HepG2 (cell line): ENCODE measurements at regions not wholly inside any gene's neighbourhood (a gene's known extent, or its start where the extent isn't known, plus 50 kb on each side); places are given as distances from the start of the nearest gene placed in this dataset.

Experiments used
- ATAC-seq: fragments of 200-7000 bp; cut with Tn5 transposase; 3 replicates; pipeline ENCODE4 v1.9.1; 2020; ENCODE audit warnings: mild to moderate bottlenecking, moderate library complexity
- BruUV-seq: library from RNA; stranded (reverse); fragments of 400-500 nt; replicated peaks from 2 replicates; lab custom pipeline; 2021; lab: Mats Ljungman, UMichigan
- CTCF ChIA-PET: fragments of 300-600 bp; formaldehyde crosslinking; extraction: SDS; loops from one replicate; lab custom pipeline; 2021; ENCODE audit warnings: low total read pairs, inconsistent platforms, low intra/inter-chr PET ratio; lab: Yijun Ruan, JAX
- POLR2A ChIA-PET: fragments of 350-600 bp; sonication (Branson Sonifier 250); formaldehyde crosslinking; loops from one replicate; lab custom pipeline; 2020; ENCODE audit warnings: antibody characterized with exemption, inconsistent platforms; lab: Yijun Ruan, JAX
- DNase-seq: peaks from one replicate; pipeline ENCODE4 v3.0.0-alpha.2; 2015; ENCODE audit warnings: low spot score
- FAIRE-seq: peaks from 3 replicates; lab custom pipeline; 2011; peaks lifted over from hg19 to GRCh38; lab: Jason Lieb, UNC
- H2AFZ ChIP-seq: one replicate; pipeline ENCODE4 v1.6.1; 2011; ENCODE audit warnings: low read length, inconsistent platforms
- H3K27ac ChIP-seq: fragments of 300-600 bp; 3 replicates; pipeline ENCODE4 v1.8.0; 2011; ENCODE audit warnings: mixed run types, mild to moderate bottlenecking, mixed read lengths, low read length, inconsistent platforms; ENCODE audit not compliant: insufficient read depth; ENCODE audit errors: extremely low read length
- H3K27me3 ChIP-seq, 2 experiments: fragments of 200-600 bp in 1 of 2; 2 replicates in 1 of 2; 3 replicates in 1 of 2; pipeline versions ENCODE4 v1.6.0 to v1.8.0; 2011; ENCODE audit warnings: low read length in 2 of 2, mild to moderate bottlenecking in 2 of 2, moderate library complexity in 2 of 2, inconsistent platforms in 1 of 2; ENCODE audit not compliant: insufficient read depth in 2 of 2, control insufficient read depth in 1 of 2
- H3K36me3 ChIP-seq, 2 experiments: fragments of 200-600 bp in 1 of 2; replicated peaks in 1 of 2; 2 replicates in 1 of 2; 3 replicates in 1 of 2; pipeline versions ENCODE4 v1.5.1 to v1.8.0; 2011; ENCODE audit warnings: low read length in 2 of 2, inconsistent platforms in 1 of 2; ENCODE audit not compliant: insufficient read depth in 2 of 2, control insufficient read depth in 1 of 2
- H3K4me1 ChIP-seq: 2 replicates; pipeline ENCODE4 v1.5.1; 2012; ENCODE audit warnings: low read length, inconsistent platforms; ENCODE audit not compliant: insufficient read depth
- H3K4me2 ChIP-seq: 2 replicates; pipeline ENCODE4 v1.6.0; 2011; ENCODE audit warnings: low read depth, low read length, inconsistent platforms
- H3K4me3 ChIP-seq, 3 experiments: fragments of 200-600 bp in 1 of 3; sonication (generic), shearing (Covaris generic) in 1 of 3; replicated peaks in 1 of 3; 2 replicates each; pipeline ENCODE4 v1.5.1; 2011 to 2016; ENCODE audit warnings: low read length in 3 of 3, inconsistent platforms in 2 of 3, low read depth in 2 of 3, mild to moderate bottlenecking in 2 of 3, control low read depth in 1 of 3, mixed read lengths in 1 of 3; ENCODE audit not compliant: insufficient read depth in 1 of 3
- H3K79me2 ChIP-seq: one replicate; pipeline ENCODE4 v1.6.1; 2011; ENCODE audit warnings: low read length, inconsistent platforms; ENCODE audit not compliant: insufficient read depth
- H3K9ac ChIP-seq: 2 replicates; pipeline ENCODE4 v1.6.0; 2011; ENCODE audit warnings: mild to moderate bottlenecking, low read depth, low read length, inconsistent platforms; ENCODE audit not compliant: insufficient read depth
- H3K9me3 ChIP-seq: 2 replicates; pipeline ENCODE4 v1.5.1; 2012; ENCODE audit warnings: mild to moderate bottlenecking, low read length
- H4K20me1 ChIP-seq: 2 replicates; pipeline ENCODE4 v1.6.0; 2011; ENCODE audit warnings: inconsistent platforms, mild to moderate bottlenecking, low read length, moderate library complexity; ENCODE audit not compliant: insufficient read depth
- ADNP ChIP-seq: sonication (generic); formaldehyde crosslinking; IDR thresholded peaks from 2 replicates; pipeline ENCODE4 v1.4.0; 2020; ENCODE audit warnings: missing genetic modification reagents
- CBX1 ChIP-seq: IDR thresholded peaks from one replicate; pipeline ENCODE4 v1.6.1; 2016; ENCODE audit warnings: antibody characterized with exemption, low read depth
- HNRNPK ChIP-seq: fragments of 200-400 bp; formaldehyde crosslinking; IDR thresholded peaks from 2 replicates; pipeline ENCODE4 v1.6.1; 2018; ENCODE audit warnings: low read length, low read depth, moderate library complexity, mild to moderate bottlenecking; ENCODE audit not compliant: poor library complexity, severe bottlenecking
- KLF15 ChIP-seq: sonication (generic); formaldehyde crosslinking; IDR thresholded peaks from 2 replicates; pipeline ENCODE4 v1.8.1; 2023; ENCODE audit warnings: borderline replicate concordance, mild to moderate bottlenecking, inconsistent platforms, missing genetic modification reagents, mixed read lengths
- NRL ChIP-seq: sonication (generic); formaldehyde crosslinking; IDR thresholded peaks from 2 replicates; pipeline ENCODE4 v1.5.0; 2020; ENCODE audit warnings: missing genetic modification reagents, mild to moderate bottlenecking, moderate library complexity, borderline replicate concordance
- PAXIP1 ChIP-seq: sonication (generic); formaldehyde crosslinking; conservative IDR thresholded peaks from 2 replicates; pipeline ENCODE4 v1.4.0; 2020; ENCODE audit warnings: mild to moderate bottlenecking, missing genetic modification reagents, moderate library complexity
- ZNF225 ChIP-seq: sonication (generic); formaldehyde crosslinking; IDR thresholded peaks from 2 replicates; pipeline ENCODE4 v1.4.0; 2020; ENCODE audit warnings: mild to moderate bottlenecking, missing genetic modification reagents
- ZNF570 ChIP-seq: sonication (generic); formaldehyde crosslinking; IDR thresholded peaks from 2 replicates; pipeline ENCODE4 v1.4.0; 2020; ENCODE audit warnings: mild to moderate bottlenecking, missing genetic modification reagents, borderline replicate concordance
- ZNF652 ChIP-seq: IDR thresholded peaks from 2 replicates; pipeline ENCODE4 v1.6.1; 2016; ENCODE audit warnings: low read depth, borderline replicate concordance
- ZUFSP ChIP-seq: sonication (generic); formaldehyde crosslinking; IDR thresholded peaks from 2 replicates; pipeline ENCODE4 v1.9.0; 2021; ENCODE audit warnings: missing genetic modification reagents, mild to moderate bottlenecking, borderline replicate concordance
- WGBS: methylation state at CpG from one replicate; pipeline ENCODE4 v1.1.6; 2017; ENCODE audit warnings: low lambda C conversion rate; 5-methylcytosine and 5-hydroxymethylcytosine counted together
- in situ Hi-C: cut with HindIII; loops from 2 replicates; pipeline ENCODE4 v1.10.0; 2017; ENCODE audit warnings: low pct_unique_long_range_greater_than_20kb; ENCODE audit not compliant: extremely low pct_ligation_motif_present
- intact Hi-C: fragments of 100-400 bp; cut with micrococcal nuclease; formaldehyde crosslinking; loops from one replicate; pipeline ENCODE4 v1.10.0; 2022; ENCODE audit not compliant: unreplicated experiment
- TF ChIP-seq, protein P1 (sequence below): sonication (generic); formaldehyde crosslinking; IDR thresholded peaks from 2 replicates; pipeline ENCODE4 v1.5.0; 2020; ENCODE audit warnings: missing genetic modification reagents
- TF ChIP-seq, protein P2 (sequence below): sonication (generic); formaldehyde crosslinking; IDR thresholded peaks from 2 replicates; pipeline ENCODE4 v1.8.1; 2023; ENCODE audit warnings: mild to moderate bottlenecking, missing genetic modification reagents, borderline replicate concordance
- TF ChIP-seq, protein P3 (sequence below): sonication (generic); formaldehyde crosslinking; IDR thresholded peaks from 2 replicates; pipeline ENCODE4 v1.5.0; 2020; ENCODE audit warnings: mild to moderate bottlenecking, missing genetic modification reagents, borderline replicate concordance

DNA sequence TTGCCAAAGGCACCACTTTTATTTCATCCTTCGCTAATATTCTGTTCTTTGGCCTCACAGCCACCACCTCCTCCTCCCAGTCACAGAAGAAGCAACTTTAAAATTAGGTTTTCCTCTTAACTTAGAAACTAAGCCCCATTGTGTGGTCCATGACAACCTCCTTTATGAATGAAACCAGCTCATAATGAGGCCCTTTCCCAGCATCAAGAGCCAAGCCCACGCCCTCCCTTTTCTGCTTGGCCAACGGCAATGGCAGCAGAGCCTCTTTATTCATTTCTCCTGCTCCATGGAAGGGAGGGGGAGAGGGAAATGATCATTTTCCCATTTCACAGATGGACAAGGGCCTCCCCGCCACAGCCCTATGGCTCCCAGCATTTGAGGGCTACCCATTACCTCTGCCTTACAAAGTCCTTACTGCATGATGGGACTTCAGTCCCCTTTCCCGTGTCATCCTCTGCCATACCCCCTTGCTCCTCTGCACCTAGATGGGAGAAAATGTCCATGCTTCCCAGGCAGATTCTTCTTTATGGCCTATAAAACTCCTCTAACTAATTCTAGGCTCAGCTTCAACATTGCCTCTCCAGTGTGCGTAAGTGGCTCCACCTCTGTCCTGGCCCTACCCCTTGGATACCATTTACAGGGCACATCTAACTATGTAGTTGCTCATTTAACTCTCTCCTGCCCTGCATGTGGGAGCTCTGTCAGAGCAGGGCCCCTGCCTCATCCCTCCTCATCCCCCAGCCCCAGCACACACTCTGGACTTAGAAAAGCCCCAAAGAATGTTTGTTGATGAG lies 475.5 kb downstream of the RPS24 start:
- Histone ChIP-seq H2AFZ (no peak overlapping the region), H3K4me1 (peaks cover 15% of the 10 kb centered on the region), H3K4me2 (no peak overlapping the region), H4K20me1 (no peaks in the 10 kb centered on the region), H3K79me2 (no peaks in the 10 kb centered on the region), H3K4me3 (no peak overlapping the region), H3K27ac (no peak overlapping the region), H3K27me3 (no peaks in the 10 kb centered on the region), H3K36me3 (no peaks in the 10 kb centered on the region), H3K9ac (no peak overlapping the region), H3K9me3 (no peaks in the 10 kb centered on the region)
- CTCF ChIA-PET, result no interaction called here
- ATAC-seq, result no peak
- in situ Hi-C loops, result no loop called here
- 82% methylated on average over 6 of the region's 6 CpGs for WGBS
- FAIRE-seq, result no peak
- BruUV-seq, result no TSS peak
- intact Hi-C loops, result no loop called here
- POLR2A ChIA-PET, result no interaction called here
- DNase-seq, result no peak
- no peak for TF ChIP-seq HNRNPK
- TF ChIP-seq ZUFSP, result no peak
- no peak for TF ChIP-seq NRL (CRISPR knock-in tag)
- TF ChIP-seq ZNF570 (CRISPR knock-in tag), result no peak
- TF ChIP-seq, protein P1, sequence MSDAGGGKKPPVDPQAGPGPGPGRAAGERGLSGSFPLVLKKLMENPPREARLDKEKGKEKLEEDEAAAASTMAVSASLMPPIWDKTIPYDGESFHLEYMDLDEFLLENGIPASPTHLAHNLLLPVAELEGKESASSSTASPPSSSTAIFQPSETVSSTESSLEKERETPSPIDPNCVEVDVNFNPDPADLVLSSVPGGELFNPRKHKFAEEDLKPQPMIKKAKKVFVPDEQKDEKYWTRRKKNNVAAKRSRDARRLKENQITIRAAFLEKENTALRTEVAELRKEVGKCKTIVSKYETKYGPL (CRISPR knock-in tag), result no peak
- no peak for TF ChIP-seq CBX1
- TF ChIP-seq ZNF652, result no peak
- no peak for TF ChIP-seq PAXIP1 (CRISPR knock-in tag)
- TF ChIP-seq ZNF225 (CRISPR knock-in tag), result no peak
- no peak for TF ChIP-seq ADNP (CRISPR knock-in tag)
- TF ChIP-seq, protein P2, sequence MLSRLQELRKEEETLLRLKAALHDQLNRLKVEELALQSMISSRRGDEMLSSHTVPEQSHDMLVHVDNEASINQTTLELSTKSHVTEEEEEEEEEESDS (CRISPR knock-in tag), result no peak
- no peak for TF ChIP-seq KLF15 (CRISPR knock-in tag)
- TF ChIP-seq, protein P3, sequence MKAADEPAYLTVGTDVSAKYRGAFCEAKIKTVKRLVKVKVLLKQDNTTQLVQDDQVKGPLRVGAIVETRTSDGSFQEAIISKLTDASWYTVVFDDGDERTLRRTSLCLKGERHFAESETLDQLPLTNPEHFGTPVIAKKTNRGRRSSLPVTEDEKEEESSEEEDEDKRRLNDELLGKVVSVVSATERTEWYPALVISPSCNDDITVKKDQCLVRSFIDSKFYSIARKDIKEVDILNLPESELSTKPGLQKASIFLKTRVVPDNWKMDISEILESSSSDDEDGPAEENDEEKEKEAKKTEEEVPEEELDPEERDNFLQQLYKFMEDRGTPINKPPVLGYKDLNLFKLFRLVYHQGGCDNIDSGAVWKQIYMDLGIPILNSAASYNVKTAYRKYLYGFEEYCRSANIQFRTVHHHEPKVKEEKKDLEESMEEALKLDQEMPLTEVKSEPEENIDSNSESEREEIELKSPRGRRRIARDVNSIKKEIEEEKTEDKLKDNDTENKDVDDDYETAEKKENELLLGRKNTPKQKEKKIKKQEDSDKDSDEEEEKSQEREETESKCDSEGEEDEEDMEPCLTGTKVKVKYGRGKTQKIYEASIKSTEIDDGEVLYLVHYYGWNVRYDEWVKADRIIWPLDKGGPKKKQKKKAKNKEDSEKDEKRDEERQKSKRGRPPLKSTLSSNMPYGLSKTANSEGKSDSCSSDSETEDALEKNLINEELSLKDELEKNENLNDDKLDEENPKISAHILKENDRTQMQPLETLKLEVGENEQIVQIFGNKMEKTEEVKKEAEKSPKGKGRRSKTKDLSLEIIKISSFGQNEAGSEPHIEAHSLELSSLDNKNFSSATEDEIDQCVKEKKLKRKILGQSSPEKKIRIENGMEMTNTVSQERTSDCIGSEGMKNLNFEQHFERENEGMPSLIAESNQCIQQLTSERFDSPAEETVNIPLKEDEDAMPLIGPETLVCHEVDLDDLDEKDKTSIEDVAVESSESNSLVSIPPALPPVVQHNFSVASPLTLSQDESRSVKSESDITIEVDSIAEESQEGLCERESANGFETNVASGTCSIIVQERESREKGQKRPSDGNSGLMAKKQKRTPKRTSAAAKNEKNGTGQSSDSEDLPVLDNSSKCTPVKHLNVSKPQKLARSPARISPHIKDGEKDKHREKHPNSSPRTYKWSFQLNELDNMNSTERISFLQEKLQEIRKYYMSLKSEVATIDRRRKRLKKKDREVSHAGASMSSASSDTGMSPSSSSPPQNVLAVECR (CRISPR knock-in tag), result no peak
- TF ChIP-seq, all 625 proteins: peak for 0
